ENCODE measurements at regions not wholly inside any gene's neighbourhood (a gene's known extent, or its start where the extent isn't known, plus 50 kb on each side); places are given as distances from the start of the nearest gene placed in this dataset.

GRCh38 chr3:180414157-180414556, 187.8 kb upstream of the TTC14 start:
- no peak for TF ChIP-seq CTCF (IDR thresholded peaks at IDR 0.05)
- TF ChIP-seq POLR2AphosphoS5 (IDR thresholded peaks at IDR 0.05; ENCODE audit: low read depth, low read length) = no peak
- no peak for TF ChIP-seq FOXM1 (IDR thresholded peaks at IDR 0.05; ENCODE audit: low read depth)
- TF ChIP-seq RFX5 (IDR thresholded peaks at IDR 0.05; ENCODE audit: low read length) = no peak
- TF ChIP-seq YY1 (IDR thresholded peaks at IDR 0.05; ENCODE audit: low read depth) = no peak
- TF ChIP-seq TEAD4 (IDR thresholded peaks at IDR 0.05; ENCODE audit: borderline replicate concordance, insufficient read depth) = no peak
- no peak for TF ChIP-seq SMC3 (IDR thresholded peaks at IDR 0.05; ENCODE audit: low read depth, low read length)

Measured in SK-N-SH (cell line).